GM13976 (cell line): ENCODE measurements at regions not wholly inside any gene's neighbourhood (a gene's known extent, or its start where the extent isn't known, plus 50 kb on each side); places are given as distances from the start of the nearest gene placed in this dataset.
"Not testable (repeated sequence)": the region's sequence is repeated elsewhere in the genome, so short reads cannot be mapped to it uniquely, and the experiment has no call there.

Experiments used
- DNase-seq: peaks from one replicate; pipeline ENCODE4 v3.0.0; 2012; ENCODE audit warnings: low spot score
- in situ Hi-C: fragments of 300-500 bp; cut with MboI; formaldehyde crosslinking; loops from one replicate; pipeline ENCODE4 v1.12.0; 2022; ENCODE audit warnings: low sequenced_read_pairs, mixed read lengths, inconsistent platforms; ENCODE audit not compliant: unreplicated experiment
- TF ChIP-seq, protein P1 (sequence below): IDR thresholded peaks from 2 replicates; pipeline ENCODE4 v1.5.1; 2012; ENCODE audit warnings: borderline replicate concordance, mild to moderate bottlenecking; ENCODE audit not compliant: insufficient read depth; ENCODE audit errors: extremely low read depth, missing control alignments, control extremely low read depth

DNA sequence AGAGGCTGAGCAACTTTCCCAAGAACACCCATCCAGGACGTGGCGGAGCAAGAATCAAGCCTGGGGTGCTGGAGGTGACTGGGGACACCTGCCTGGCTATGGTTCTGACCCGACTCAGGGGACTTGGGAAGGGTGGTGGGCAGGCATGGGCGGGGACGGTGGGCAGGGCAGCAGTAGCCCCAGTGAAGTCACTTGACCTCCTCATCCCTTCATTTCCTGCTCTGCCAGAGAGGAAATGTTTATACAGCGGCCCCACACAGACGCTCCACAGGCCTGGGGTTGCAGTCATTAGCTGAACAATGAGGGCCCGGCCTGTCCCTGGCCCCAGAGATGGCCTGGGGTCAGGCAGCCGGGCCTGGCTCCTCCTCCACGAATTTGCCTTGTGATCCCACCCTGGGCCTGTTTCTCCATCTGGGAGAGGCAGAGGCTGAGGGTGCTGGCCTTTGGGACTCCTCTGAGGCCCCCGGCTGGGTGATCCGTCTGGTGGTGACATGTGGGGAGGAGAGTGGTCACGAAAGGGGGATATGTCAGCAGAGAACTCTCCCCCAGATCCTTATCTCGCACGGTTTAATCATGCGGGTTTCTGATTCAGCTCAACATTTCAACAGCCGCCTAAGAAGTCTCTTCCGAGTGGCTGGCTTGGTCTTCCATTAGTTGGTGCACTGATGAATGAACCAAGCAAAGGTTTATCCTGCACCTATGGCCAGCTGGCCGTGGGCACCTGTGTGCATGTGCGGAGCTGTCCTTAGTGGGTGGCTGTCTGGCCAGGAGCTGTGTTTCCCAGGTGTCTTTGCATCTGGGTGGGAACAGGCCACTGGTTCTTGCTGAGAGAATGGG is 175.9 kb downstream of the IRF8 start:
- TF ChIP-seq, protein P1, sequence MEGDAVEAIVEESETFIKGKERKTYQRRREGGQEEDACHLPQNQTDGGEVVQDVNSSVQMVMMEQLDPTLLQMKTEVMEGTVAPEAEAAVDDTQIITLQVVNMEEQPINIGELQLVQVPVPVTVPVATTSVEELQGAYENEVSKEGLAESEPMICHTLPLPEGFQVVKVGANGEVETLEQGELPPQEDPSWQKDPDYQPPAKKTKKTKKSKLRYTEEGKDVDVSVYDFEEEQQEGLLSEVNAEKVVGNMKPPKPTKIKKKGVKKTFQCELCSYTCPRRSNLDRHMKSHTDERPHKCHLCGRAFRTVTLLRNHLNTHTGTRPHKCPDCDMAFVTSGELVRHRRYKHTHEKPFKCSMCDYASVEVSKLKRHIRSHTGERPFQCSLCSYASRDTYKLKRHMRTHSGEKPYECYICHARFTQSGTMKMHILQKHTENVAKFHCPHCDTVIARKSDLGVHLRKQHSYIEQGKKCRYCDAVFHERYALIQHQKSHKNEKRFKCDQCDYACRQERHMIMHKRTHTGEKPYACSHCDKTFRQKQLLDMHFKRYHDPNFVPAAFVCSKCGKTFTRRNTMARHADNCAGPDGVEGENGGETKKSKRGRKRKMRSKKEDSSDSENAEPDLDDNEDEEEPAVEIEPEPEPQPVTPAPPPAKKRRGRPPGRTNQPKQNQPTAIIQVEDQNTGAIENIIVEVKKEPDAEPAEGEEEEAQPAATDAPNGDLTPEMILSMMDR = no peak
- DNase-seq = no peak
- in situ Hi-C loops = loop anchor here (25.0 kb wide), 1 partner anchor 437 kb away; the partner anchor contains the start of gene FOXF1

DNA sequence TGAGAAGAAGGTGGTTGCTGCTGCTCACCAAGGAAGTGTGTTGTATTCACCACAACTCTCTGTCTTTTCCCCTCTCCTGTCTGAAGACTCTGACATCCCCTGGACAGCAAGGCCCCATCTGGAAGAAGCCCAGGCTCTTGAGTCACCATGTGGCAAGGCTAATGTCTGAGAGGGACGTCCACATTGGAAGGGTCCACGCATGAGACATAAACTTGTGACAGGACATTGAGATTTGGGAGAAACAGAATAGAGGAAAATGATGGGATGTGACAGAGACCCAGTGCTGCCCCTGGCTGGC is 176.5 kb downstream of the IRF8 start:
- TF ChIP-seq, protein P1 = no peak
- no peak for DNase-seq
- in situ Hi-C loops = loop anchor here (25.0 kb wide), 1 partner anchor 437 kb away; the partner anchor contains the start of gene FOXF1

DNA sequence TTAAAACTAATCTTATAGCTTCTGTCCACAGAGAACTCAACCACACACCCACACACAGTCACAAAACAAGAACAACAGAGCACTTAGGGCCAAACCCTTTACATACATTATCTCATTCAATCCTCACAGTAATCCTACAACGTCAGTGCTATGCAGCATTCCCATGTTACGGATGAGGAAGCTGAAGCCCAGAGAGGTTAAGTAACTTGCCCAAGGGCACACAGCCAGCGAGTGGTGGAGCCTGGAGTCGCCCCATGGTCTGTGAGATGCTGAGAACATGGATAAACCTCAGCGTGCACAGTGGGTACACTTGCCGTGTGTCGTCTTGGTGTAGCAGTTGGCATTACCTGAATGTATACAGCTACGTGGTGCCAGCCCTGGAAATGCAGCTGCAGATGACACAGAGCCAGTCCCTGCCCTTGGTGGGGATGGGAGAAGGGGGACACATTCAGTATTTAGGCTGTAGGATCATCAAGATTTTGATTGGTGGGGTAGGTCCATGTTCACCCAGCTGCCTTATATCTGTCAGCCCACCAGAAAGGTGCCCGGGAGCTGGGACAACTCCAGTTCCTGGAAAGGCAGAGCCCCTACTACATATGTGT is 177.0 kb downstream of the IRF8 start:
- DNase-seq = no peak
- TF ChIP-seq, protein P1 = no peak
- in situ Hi-C loops = loop anchor here (25.0 kb wide), 1 partner anchor 436 kb away; the partner anchor contains the start of gene FOXF1

- DNase-seq = no peak
- TF ChIP-seq, protein P1 = no peak
- in situ Hi-C loops = loop anchor here (25.0 kb wide), 1 partner anchor 436 kb away; the partner anchor contains the start of gene FOXF1
Observed at GRCh38 chr16:86076606-86077005, 177.6 kb downstream of the IRF8 start.

GRCh38 chr16:86077243-86077940 is 178.4 kb downstream of the IRF8 start:
- TF ChIP-seq, protein P1 = no peak
- no peak for DNase-seq
- in situ Hi-C loops = loop anchor here (25.0 kb wide), 1 partner anchor 435 kb away; the partner anchor contains the start of gene FOXF1

DNA sequence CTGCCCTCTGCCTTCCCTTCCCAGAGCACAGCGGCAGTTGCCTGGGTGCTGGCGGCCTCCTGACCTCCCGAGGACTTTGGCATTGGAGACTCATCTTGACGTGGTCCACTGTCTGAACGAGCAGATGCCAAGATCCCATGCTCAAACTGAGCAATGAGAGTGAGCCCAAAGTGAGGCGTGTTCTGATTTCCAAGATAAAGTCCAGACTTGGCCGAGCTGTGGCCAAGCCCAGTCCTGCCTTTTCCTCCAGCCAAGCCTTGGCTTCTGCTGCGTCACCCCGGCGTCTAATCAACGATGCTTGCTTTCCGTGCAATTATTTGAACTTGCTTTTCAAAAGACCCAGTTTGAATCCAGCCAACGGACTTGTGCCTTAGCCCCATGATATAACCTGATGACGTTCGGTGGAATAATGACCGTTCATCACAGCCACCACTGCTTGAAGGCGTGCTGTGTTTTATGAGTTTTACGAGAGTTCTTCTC is 179.2 kb downstream of the IRF8 start:
- TF ChIP-seq, protein P1 = no peak
- no peak for DNase-seq
- in situ Hi-C loops = loop anchor here (25.0 kb wide), 1 partner anchor 434 kb away; the partner anchor contains the start of gene FOXF1

DNA sequence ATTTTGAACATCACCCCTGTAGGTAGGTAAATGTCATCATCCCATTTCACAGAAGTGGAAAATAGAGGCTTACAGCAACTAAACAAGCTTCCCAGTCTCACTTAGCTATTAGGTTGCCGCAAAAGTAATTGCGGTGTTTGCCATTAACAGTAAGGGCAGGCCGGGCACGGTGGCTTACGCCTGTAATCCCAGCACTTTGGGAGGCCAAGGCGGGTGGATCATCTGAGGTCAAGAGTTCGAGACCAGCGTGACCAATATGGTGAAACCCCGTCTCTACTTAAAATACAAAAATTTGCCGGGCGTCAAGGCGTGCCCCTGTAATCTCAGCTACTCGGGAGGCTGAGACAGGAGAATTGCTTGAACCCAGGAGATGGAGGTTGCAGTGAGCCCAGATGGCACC is 179.7 kb downstream of the IRF8 start:
- DNase-seq = not testable (repeated sequence)
- in situ Hi-C loops = loop anchor here (25.0 kb wide), 1 partner anchor 434 kb away; the partner anchor contains the start of gene FOXF1
